Spleen (tissue), 7 donors: ENCODE measurements at regions not wholly inside any gene's neighbourhood (a gene's known extent, or its start where the extent isn't known, plus 50 kb on each side); places are given as distances from the start of the nearest gene placed in this dataset.

Experiments
- CTCF ChIP-seq, 11 experiments: fragments of 200-600 bp in 7 of 11; fragments of 450-650 bp in 4 of 11; sonication (generic) in 4 of 11; IDR thresholded peaks in 8 of 11; conservative IDR thresholded peaks in 3 of 11; 1 replicate in 7 of 11; 2 replicates in 4 of 11; pipeline versions ENCODE4 v1.4.0 to v1.8.0; 2016 to 2021; ENCODE audit warnings: antibody characterized with exemption in 11 of 11, inconsistent platforms in 4 of 11, mild to moderate bottlenecking in 1 of 11
- POLR2A ChIP-seq, 3 donors: fragments of 450-650 bp; IDR thresholded peaks; one replicate each; pipeline ENCODE4 v1.5.1; 2017; ENCODE audit warnings: antibody characterized with exemption in 3 of 3, mild to moderate bottlenecking in 1 of 3
- POLR2AphosphoS5 ChIP-seq, 3 donors: sonication (generic); formaldehyde crosslinking; IDR thresholded peaks; one replicate each; pipeline ENCODE4 v1.5.1; 2017; ENCODE audit warnings: antibody characterized with exemption in 3 of 3
- donor health status: DM: no; HTN: no; CAD: no; lungs with moderate emphysema.
- donor health status: DM: no; HTN: no; CAD: no.
- donor health status: DM: no; HTN: no; CAD: no.

- TF ChIP-seq CTCF (IDR thresholded peaks at IDR 0.05 in 8 of 11, conservative IDR thresholded peaks at IDR 0.05 in 3 of 11) (no peak), POLR2A (IDR thresholded peaks at IDR 0.05) (no peak), POLR2AphosphoS5 (IDR thresholded peaks at IDR 0.05) (no peak)
These were observed 145.0 kb upstream of the TMCO5A start for GRCh38 chr15:37789397-37789786.
